Mesendoderm (in vitro differentiated cells): ENCODE measurements at regions not wholly inside any gene's neighbourhood (a gene's known extent, or its start where the extent isn't known, plus 50 kb on each side); places are given as distances from the start of the nearest gene placed in this dataset.

Source experiments
- DNase-seq: peaks from one replicate; pipeline ENCODE4 v3.0.0; 2013
- H2AK5ac ChIP-seq: 2 replicates; pipeline ENCODE4 v1.6.1; 2013; ENCODE audit warnings: low read length, inconsistent platforms
- H2BK120ac ChIP-seq: 2 replicates; pipeline ENCODE4 v1.6.1; 2013; ENCODE audit warnings: low read depth, mild to moderate bottlenecking, low read length, moderate library complexity, mixed read lengths
- H2BK15ac ChIP-seq: replicated peaks from 2 replicates; pipeline ENCODE4 v1.6.1; 2013; ENCODE audit warnings: low read depth, mild to moderate bottlenecking, moderate library complexity
- H2BK5ac ChIP-seq: 2 replicates; pipeline ENCODE4 v1.6.1; 2013; ENCODE audit warnings: low read length, inconsistent platforms
- H3K18ac ChIP-seq: 2 replicates; pipeline ENCODE4 v1.6.1; 2013; ENCODE audit warnings: mild to moderate bottlenecking, low read length, mixed read lengths
- H3K23ac ChIP-seq: one replicate; pipeline ENCODE4 v1.6.1; 2013; ENCODE audit warnings: low read length
- H3K27ac ChIP-seq: 2 replicates; pipeline ENCODE4 v1.5.1; 2013; ENCODE audit warnings: low read depth, mild to moderate bottlenecking, inconsistent platforms, low read length, moderate library complexity
- H3K27me3 ChIP-seq: 2 replicates; pipeline ENCODE4 v1.6.1; 2013; ENCODE audit warnings: low read length, control low read depth, mild to moderate bottlenecking, inconsistent platforms; ENCODE audit not compliant: insufficient read depth, poor library complexity
- H3K36me3 ChIP-seq: 2 replicates; pipeline ENCODE4 v1.6.1; 2013; ENCODE audit warnings: low read length, inconsistent platforms; ENCODE audit not compliant: control insufficient read depth, insufficient read depth
- H3K4ac ChIP-seq: one replicate; pipeline ENCODE4 v1.6.1; 2013; ENCODE audit warnings: low read depth, mild to moderate bottlenecking, low read length, moderate library complexity
- H3K4me1 ChIP-seq: 2 replicates; pipeline ENCODE4 v1.6.1; 2013; ENCODE audit warnings: low read depth, low read length, inconsistent platforms; ENCODE audit not compliant: control insufficient read depth
- H3K4me2 ChIP-seq: 2 replicates; pipeline ENCODE4 v1.6.1; 2013; ENCODE audit warnings: low read length
- H3K4me3 ChIP-seq: 2 replicates; pipeline ENCODE4 v1.5.1; 2013; ENCODE audit warnings: mild to moderate bottlenecking, low read length
- H3K56ac ChIP-seq: one replicate; pipeline ENCODE4 v1.6.1; 2013; ENCODE audit warnings: low read length
- H3K79me1 ChIP-seq: 2 replicates; pipeline ENCODE4 v1.6.1; 2013; ENCODE audit warnings: low read length, inconsistent platforms
- H3K79me2 ChIP-seq: 2 replicates; pipeline ENCODE4 v1.6.1; 2013; ENCODE audit warnings: mild to moderate bottlenecking, low read length; ENCODE audit not compliant: control insufficient read depth, insufficient read depth
- H3K9ac ChIP-seq: 2 replicates; pipeline ENCODE4 v1.6.1; 2013; ENCODE audit warnings: low read length, inconsistent platforms
- H4K5ac ChIP-seq: one replicate; pipeline ENCODE4 v1.6.1; 2013; ENCODE audit warnings: low read length
- H4K8ac ChIP-seq: one replicate; pipeline ENCODE4 v1.6.1; 2013; ENCODE audit warnings: low read depth, mild to moderate bottlenecking, control low read depth, low read length, moderate library complexity
- WGBS: extraction: QIAGEN DNeasy Blood & Tissue Kit; methylation state at CpG from one replicate; pipeline ENCODE4 v1.1.7; 2013; ENCODE audit warnings: low lambda C conversion rate, missing lambda C conversion rate; ENCODE audit not compliant: insufficient coverage; ENCODE audit errors: extremely low coverage; 5-methylcytosine and 5-hydroxymethylcytosine counted together

DNA sequence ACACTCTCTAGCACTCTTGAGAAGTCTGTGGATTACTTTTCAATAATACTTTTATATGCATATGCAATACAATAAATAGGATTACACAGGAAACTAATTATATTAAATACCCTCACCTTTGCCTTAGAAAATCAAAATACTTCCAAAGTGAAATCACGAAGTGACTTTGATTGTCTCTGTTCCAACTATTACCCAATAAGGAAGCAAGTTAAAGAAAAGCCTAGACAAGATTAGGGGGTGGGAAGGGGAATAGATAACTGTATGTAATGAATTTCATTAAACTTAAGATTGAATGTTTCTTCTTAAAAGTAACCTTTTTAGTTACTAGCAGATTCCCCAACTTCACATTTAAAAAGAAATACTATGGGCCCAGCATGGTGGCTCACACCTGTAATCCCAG is 66.6 kb upstream of the SOX4 start:
- Histone ChIP-seq H3K27ac (no peak overlapping the region), H3K4ac (no peak overlapping the region), H3K4me3 (no peak overlapping the region), H2BK120ac (no peak overlapping the region), H3K18ac (no peak overlapping the region), H2BK15ac (no peak overlapping the region), H3K36me3 (no peaks in the 10 kb centered on the region), H2AK5ac (no peak overlapping the region), H3K79me2 (no peaks in the 10 kb centered on the region), H3K9ac (no peak overlapping the region), H3K4me2 (no peak overlapping the region), H4K8ac (no peak overlapping the region), H3K23ac (no peak overlapping the region), H3K79me1 (no peaks in the 10 kb centered on the region), H2BK5ac (no peak overlapping the region), H4K5ac (no peak overlapping the region), H3K56ac (no peak overlapping the region), H3K27me3 (no peaks in the 10 kb centered on the region), H3K4me1 (no peaks in the 10 kb centered on the region)
- DNase-seq: no peak
- no CpG with 5 or more reads among the region's 1 CpG for WGBS

DNA sequence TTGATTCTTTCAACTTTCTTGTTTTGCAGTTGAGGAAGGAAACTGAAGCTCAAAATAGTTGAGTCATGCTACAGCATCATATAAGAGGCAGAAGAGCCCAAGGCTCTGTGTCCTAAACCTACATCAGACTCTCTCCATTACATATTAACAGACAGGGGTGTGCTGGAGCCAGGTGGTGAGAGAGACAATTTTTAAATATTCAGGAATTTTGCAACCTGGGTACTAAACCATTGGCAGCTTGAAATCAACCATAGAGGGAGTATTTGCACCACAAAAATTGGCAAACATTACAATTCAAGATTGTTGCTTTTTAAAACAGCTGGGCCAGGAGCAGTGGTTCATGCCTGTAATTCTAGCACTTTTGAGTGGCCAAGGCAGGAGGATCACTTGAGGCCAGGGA is 65.8 kb upstream of the SOX4 start:
- Histone ChIP-seq H4K5ac (no peak overlapping the region), H3K18ac (no peak overlapping the region), H3K4me1 (no peaks in the 10 kb centered on the region), H3K4me2 (no peak overlapping the region), H3K79me2 (no peaks in the 10 kb centered on the region), H2AK5ac (no peak overlapping the region), H3K4ac (no peak overlapping the region), H3K27me3 (no peaks in the 10 kb centered on the region), H2BK15ac (no peak overlapping the region), H3K9ac (no peak overlapping the region), H3K4me3 (no peak overlapping the region), H3K56ac (no peak overlapping the region), H4K8ac (no peak overlapping the region), H3K36me3 (no peaks in the 10 kb centered on the region), H3K79me1 (no peaks in the 10 kb centered on the region), H2BK5ac (no peak overlapping the region), H3K27ac (no peak overlapping the region), H3K23ac (no peak overlapping the region), H2BK120ac (no peak overlapping the region)
- no peak for DNase-seq

GRCh38 chr6:21529431-21529830 is 64.1 kb upstream of the SOX4 start:
- no peak overlapping the region for H2BK120ac ChIP-seq
- no peaks in the 10 kb centered on the region for H3K36me3 ChIP-seq
- H3K9ac ChIP-seq: no peak overlapping the region
- no peaks in the 10 kb centered on the region for H3K79me1 ChIP-seq
- H4K5ac ChIP-seq: no peak overlapping the region
- no peaks in the 10 kb centered on the region for H3K27me3 ChIP-seq
- no peaks in the 10 kb centered on the region for H3K4me1 ChIP-seq
- peak overlapping the region; percentile 56 for H3K23ac ChIP-seq
- H2BK15ac ChIP-seq: no peak overlapping the region
- no peak overlapping the region for H3K27ac ChIP-seq
- no peaks in the 10 kb centered on the region for H3K79me2 ChIP-seq
- no peak overlapping the region for H3K18ac ChIP-seq
- no peak overlapping the region for H2AK5ac ChIP-seq
- H4K8ac ChIP-seq: no peak overlapping the region
- no peak overlapping the region for H3K4me3 ChIP-seq
- H3K56ac ChIP-seq: no peak overlapping the region
- H3K4ac ChIP-seq: no peak overlapping the region
- no peak for DNase-seq
- no peak overlapping the region for H2BK5ac ChIP-seq
- no CpG with 5 or more reads among the region's 5 CpGs for WGBS
- no peak overlapping the region for H3K4me2 ChIP-seq

- Histone ChIP-seq H2BK5ac (no peak overlapping the region), H3K18ac (no peak overlapping the region), H3K27ac (no peak overlapping the region), H3K36me3 (no peaks in the 10 kb centered on the region), H2AK5ac (no peak overlapping the region), H3K9ac (no peak overlapping the region), H3K23ac (no peak overlapping the region), H2BK120ac (no peak overlapping the region), H2BK15ac (no peak overlapping the region), H3K4ac (no peak overlapping the region), H3K27me3 (no peaks in the 10 kb centered on the region), H4K5ac (no peak overlapping the region), H3K4me2 (no peak overlapping the region), H3K79me2 (no peaks in the 10 kb centered on the region), H3K79me1 (no peaks in the 10 kb centered on the region), H3K56ac (no peak overlapping the region), H4K8ac (no peak overlapping the region), H3K4me3 (no peak overlapping the region), H3K4me1 (no peaks in the 10 kb centered on the region)
- no CpG with 5 or more reads among the region's 3 CpGs for WGBS
- no peak for DNase-seq
Observed at GRCh38 chr6:21531393-21531792, 62.2 kb upstream of the SOX4 start.

- Histone ChIP-seq H3K79me2 (no peaks in the 10 kb centered on the region), H3K23ac (no peak overlapping the region), H3K4me3 (no peak overlapping the region), H2AK5ac (no peak overlapping the region), H3K27ac (no peak overlapping the region), H3K4ac (no peak overlapping the region), H3K79me1 (no peaks in the 10 kb centered on the region), H4K8ac (no peak overlapping the region), H4K5ac (no peak overlapping the region), H3K9ac (no peak overlapping the region), H2BK5ac (no peak overlapping the region), H3K4me2 (no peak overlapping the region), H3K36me3 (no peaks in the 10 kb centered on the region), H3K56ac (no peak overlapping the region), H3K4me1 (peaks cover 2% of the 10 kb centered on the region), H3K18ac (no peak overlapping the region), H2BK120ac (no peak overlapping the region), H2BK15ac (no peak overlapping the region), H3K27me3 (no peaks in the 10 kb centered on the region)
- no peak for DNase-seq
- no CpG with 5 or more reads among the region's 1 CpG for WGBS
Observed at GRCh38 chr6:21533678-21534077, 59.9 kb upstream of the SOX4 start.

GRCh38 chr6:21536280-21536766 is 57.2 kb upstream of the SOX4 start:
- H3K27ac ChIP-seq: no peak overlapping the region
- no peak overlapping the region for H4K8ac ChIP-seq
- H3K36me3 ChIP-seq: no peaks in the 10 kb centered on the region
- no peak overlapping the region for H2AK5ac ChIP-seq
- no peak overlapping the region for H2BK15ac ChIP-seq
- peak; percentile 25 for DNase-seq
- H3K4me3 ChIP-seq: no peak overlapping the region
- H3K79me1 ChIP-seq: no peaks in the 10 kb centered on the region
- H3K9ac ChIP-seq: no peak overlapping the region
- H4K5ac ChIP-seq: no peak overlapping the region
- H2BK5ac ChIP-seq: no peak overlapping the region
- WGBS: no CpG with 5 or more reads among the region's 5 CpGs
- no peak overlapping the region for H3K4ac ChIP-seq
- H3K4me2 ChIP-seq: no peak overlapping the region
- no peak overlapping the region for H3K23ac ChIP-seq
- H2BK120ac ChIP-seq: no peak overlapping the region
- peaks cover 4% of the 10 kb centered on the region for H3K4me1 ChIP-seq
- H3K79me2 ChIP-seq: no peaks in the 10 kb centered on the region
- H3K56ac ChIP-seq: no peak overlapping the region
- no peaks in the 10 kb centered on the region for H3K27me3 ChIP-seq
- no peak overlapping the region for H3K18ac ChIP-seq
